GM21367 (cell line): ENCODE measurements at regions not wholly inside any gene's neighbourhood (a gene's known extent, or its start where the extent isn't known, plus 50 kb on each side); places are given as distances from the start of the nearest gene placed in this dataset.

Experiments used
- ATAC-seq: cut with Tn5 transposase; IDR thresholded peaks from one replicate; pipeline ENCODE4 v1.9.1; 2021; ENCODE audit not compliant: unreplicated experiment

GRCh38 chr18:78511666-78512601 is 467.7 kb upstream of the SALL3 start:
- no peak for ATAC-seq

GRCh38 chr18:78514910-78515670 is 464.5 kb upstream of the SALL3 start:
- ATAC-seq: no peak

GRCh38 chr18:78517328-78517727 is 462.3 kb upstream of the SALL3 start:
- no peak for ATAC-seq

DNA sequence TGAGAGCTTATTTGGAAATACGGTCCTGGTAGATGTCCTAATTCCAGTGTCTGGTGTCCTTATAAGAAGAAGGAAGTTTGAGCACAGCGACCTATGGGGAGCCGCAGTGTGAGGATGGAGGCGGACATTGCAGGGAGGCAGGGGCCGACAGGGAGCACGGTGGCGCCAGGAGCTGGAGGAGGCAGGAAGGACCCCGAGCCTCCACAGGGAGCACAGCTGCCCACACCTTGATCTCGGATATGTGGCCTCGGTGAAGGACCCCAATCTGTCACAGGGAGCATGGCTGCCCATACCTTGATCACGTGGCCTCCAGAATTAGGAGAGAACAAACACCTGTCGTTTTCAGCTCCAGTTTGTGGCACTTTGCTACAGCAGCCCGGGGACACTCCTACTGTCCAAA is 461.6 kb upstream of the SALL3 start:
- no peak for ATAC-seq

DNA sequence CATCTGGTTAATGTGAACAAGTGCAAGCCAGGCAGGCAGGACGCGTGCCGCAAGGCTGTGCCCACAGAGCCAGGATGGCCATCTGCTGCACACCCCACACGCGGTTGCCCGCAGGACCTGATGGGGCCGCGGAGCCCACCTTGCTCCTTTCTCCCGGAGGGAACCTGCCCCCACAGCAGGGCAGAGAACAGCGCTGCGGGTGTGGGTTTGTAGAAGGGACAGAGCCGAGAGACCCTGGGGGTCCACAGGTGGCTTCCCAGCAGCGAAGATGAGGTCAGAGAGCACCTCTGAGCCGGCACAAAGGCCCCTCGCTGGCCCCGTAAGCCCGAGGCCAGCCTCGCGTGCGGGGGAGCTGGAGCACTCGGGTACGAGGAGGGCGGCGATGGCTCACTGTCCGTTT is 460.8 kb upstream of the SALL3 start:
- ATAC-seq: no peak

- ATAC-seq: no peak
Measured at GRCh38 chr18:78519394-78520062, 460.1 kb upstream of the SALL3 start.

- ATAC-seq: no peak
Measured at GRCh38 chr18:78521136-78521535, 458.5 kb upstream of the SALL3 start.

DNA sequence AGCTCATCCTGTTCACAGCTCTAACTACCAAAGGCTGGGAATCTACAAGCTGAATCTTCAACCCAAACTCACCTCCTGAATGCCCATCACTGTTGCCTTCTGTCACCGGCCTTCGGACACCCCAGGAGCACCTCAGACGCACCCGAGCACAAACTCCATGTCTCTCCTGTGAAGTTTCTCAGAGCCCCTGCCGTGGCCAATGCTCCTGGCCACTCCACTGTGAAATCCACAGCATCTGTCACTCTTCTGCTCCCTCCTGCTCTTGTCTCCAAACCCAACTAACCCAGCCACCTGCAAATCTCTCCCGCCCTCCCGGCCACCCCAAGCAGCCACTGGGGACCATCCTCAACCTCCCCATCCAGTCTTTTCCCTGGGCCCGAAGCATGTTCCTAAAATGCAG is 457.9 kb upstream of the SALL3 start:
- ATAC-seq: no peak

GRCh38 chr18:78522507-78522906 is 457.1 kb upstream of the SALL3 start:
- no peak for ATAC-seq

DNA sequence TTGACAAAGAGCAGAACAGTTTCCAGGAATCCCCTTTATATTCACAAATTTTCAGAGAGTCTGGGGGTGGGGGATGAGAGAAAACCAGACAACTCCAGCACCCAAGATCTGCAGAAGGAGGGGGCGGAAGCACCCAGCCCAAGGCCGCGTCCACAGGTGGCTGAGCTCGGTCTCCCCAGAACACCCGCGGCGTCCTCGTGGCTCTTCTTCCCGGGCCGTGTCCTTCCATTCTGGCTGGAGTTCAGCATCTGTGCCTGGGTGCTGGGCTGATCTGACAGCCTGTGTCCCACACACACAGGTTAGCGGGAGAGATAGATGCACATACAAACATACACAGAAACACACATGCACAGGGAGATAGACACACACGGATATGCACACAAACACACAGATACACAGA is 455.8 kb upstream of the SALL3 start:
- no peak for ATAC-seq

DNA sequence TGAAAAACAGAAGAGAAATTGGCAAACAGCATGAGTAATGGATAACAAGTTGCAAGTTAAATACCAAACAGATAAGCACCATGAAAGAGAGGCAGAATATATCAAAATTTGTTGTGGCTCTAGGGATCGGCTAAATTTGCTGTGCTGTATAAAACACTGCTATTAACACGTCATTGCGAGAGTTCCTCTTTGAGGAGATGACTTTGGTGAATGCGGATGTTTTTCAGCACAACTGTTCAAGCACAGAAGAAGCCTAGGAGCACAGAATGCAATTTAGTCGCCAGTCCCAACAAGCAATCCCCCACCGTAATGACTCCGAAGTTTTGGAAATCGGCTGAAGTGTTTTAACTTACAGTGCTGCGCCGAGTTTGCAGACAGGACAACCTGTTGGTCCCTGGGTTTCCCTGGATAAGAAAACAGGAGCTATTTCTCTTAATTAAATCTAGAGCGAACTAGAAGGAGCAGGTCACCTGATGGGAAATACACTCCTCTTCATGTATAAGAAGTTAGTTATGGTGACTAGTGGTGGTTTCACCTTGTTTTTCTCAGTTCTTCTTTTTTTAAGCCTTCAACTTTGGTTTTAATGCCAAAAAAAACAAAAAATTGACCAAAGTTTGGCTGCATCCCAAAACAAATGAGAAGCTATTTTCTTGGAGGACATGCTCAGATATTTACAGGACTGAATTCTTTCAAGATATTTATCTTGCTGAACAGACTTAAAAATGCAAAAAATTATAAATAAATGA is 454.1 kb upstream of the SALL3 start:
- ATAC-seq: no peak

DNA sequence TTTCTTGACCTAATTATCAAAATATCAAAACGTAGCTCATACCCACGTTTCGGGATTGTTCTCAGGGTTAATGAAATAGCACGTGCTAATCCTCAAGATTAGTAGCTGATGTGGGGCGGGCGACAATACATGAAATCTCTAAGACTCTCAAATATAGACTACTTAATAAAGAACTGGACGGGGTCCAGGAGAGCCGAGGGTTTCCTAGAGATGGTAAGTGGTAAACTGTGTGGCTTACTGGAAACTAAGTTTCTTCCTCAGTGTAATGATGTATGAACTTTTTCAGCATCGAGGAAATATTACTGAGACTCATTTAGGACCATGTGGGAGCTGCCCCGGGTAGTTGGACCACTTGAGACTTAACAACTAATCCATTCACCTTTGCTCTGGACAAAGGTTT is 453.3 kb upstream of the SALL3 start:
- ATAC-seq: no peak

GRCh38 chr18:78526923-78527711 is 452.5 kb upstream of the SALL3 start:
- ATAC-seq: no peak

GRCh38 chr18:78527984-78528383 is 451.6 kb upstream of the SALL3 start:
- no peak for ATAC-seq

- no peak for ATAC-seq
Measured at GRCh38 chr18:78528411-78529258, 451.0 kb upstream of the SALL3 start.

- ATAC-seq: no peak
Measured at GRCh38 chr18:78531637-78532036, 448.0 kb upstream of the SALL3 start.

- no peak for ATAC-seq
Measured at GRCh38 chr18:78538669-78539440, 440.8 kb upstream of the SALL3 start.
